ENCODE measurements at regions not wholly inside any gene's neighbourhood (a gene's known extent, or its start where the extent isn't known, plus 50 kb on each side); places are given as distances from the start of the nearest gene placed in this dataset.

GRCh38 chr18:52045946-52046675 lies 293.9 kb upstream of the DCC start:
- TF ChIP-seq GATA1 (IDR thresholded peaks at IDR 0.05; ENCODE audit: low read depth, low read length) (no peak), POLR2A (IDR thresholded peaks at IDR 0.05; ENCODE audit: low read length) (no peak)
- DNase-seq = no peak

GRCh38 chr18:52046842-52047241 lies 293.2 kb upstream of the DCC start:
- no peak for TF ChIP-seq GATA1 (IDR thresholded peaks at IDR 0.05; ENCODE audit: low read depth, low read length)
- DNase-seq = no peak

- DNase-seq = no peak
Measured at GRCh38 chr18:52054324-52054723, 285.7 kb upstream of the DCC start.

GRCh38 chr18:52060607-52061304 lies 279.2 kb upstream of the DCC start:
- no peak for DNase-seq
- no peak for TF ChIP-seq GATA1 (IDR thresholded peaks at IDR 0.05; ENCODE audit: low read depth, low read length)
- no peak for TF ChIP-seq POLR2A (IDR thresholded peaks at IDR 0.05; ENCODE audit: low read length)

More at GRCh38 chr18:52054324-52054723, 285.7 kb upstream of the DCC start:
- no peak for TF ChIP-seq GATA1 (IDR thresholded peaks at IDR 0.05; ENCODE audit: low read depth, low read length)
- no peak for TF ChIP-seq POLR2A (IDR thresholded peaks at IDR 0.05; ENCODE audit: low read length)

- DNase-seq = no peak
- no peak for TF ChIP-seq GATA1 (IDR thresholded peaks at IDR 0.05; ENCODE audit: low read depth, low read length)
- no peak for TF ChIP-seq POLR2A (IDR thresholded peaks at IDR 0.05; ENCODE audit: low read length)
Measured at GRCh38 chr18:52063923-52064322, 276.1 kb upstream of the DCC start.

GRCh38 chr18:52069201-52069600 lies 270.8 kb upstream of the DCC start:
- TF ChIP-seq POLR2A (IDR thresholded peaks at IDR 0.05; ENCODE audit: low read length) = no peak
- TF ChIP-seq GATA1 (IDR thresholded peaks at IDR 0.05; ENCODE audit: low read depth, low read length) = no peak
- DNase-seq = no peak

- DNase-seq = no peak
- TF ChIP-seq POLR2A (IDR thresholded peaks at IDR 0.05; ENCODE audit: low read length) (no peak), GATA1 (IDR thresholded peaks at IDR 0.05; ENCODE audit: low read depth, low read length) (no peak)
Measured at GRCh38 chr18:52070291-52070756, 269.7 kb upstream of the DCC start.

GRCh38 chr18:52077251-52077983 lies 262.6 kb upstream of the DCC start:
- DNase-seq = no peak
- TF ChIP-seq GATA1 (IDR thresholded peaks at IDR 0.05; ENCODE audit: low read depth, low read length) (no peak), POLR2A (IDR thresholded peaks at IDR 0.05; ENCODE audit: low read length) (no peak)

- TF ChIP-seq POLR2A (IDR thresholded peaks at IDR 0.05; ENCODE audit: low read length) (no peak), GATA1 (IDR thresholded peaks at IDR 0.05; ENCODE audit: low read depth, low read length) (no peak)
- DNase-seq = no peak
Measured at GRCh38 chr18:52082246-52082645, 257.8 kb upstream of the DCC start.

- no peak for DNase-seq
- TF ChIP-seq POLR2A (IDR thresholded peaks at IDR 0.05; ENCODE audit: low read length) (no peak), GATA1 (IDR thresholded peaks at IDR 0.05; ENCODE audit: low read depth, low read length) (no peak)
Measured at GRCh38 chr18:52087140-52087539, 252.9 kb upstream of the DCC start.

- DNase-seq = no peak
- TF ChIP-seq POLR2A (IDR thresholded peaks at IDR 0.05; ENCODE audit: low read length) = no peak
- TF ChIP-seq GATA1 (IDR thresholded peaks at IDR 0.05; ENCODE audit: low read depth, low read length) = no peak
Measured at GRCh38 chr18:52090005-52090404, 250.0 kb upstream of the DCC start.

- no peak for DNase-seq
- TF ChIP-seq GATA1 (IDR thresholded peaks at IDR 0.05; ENCODE audit: low read depth, low read length) = no peak
- no peak for TF ChIP-seq POLR2A (IDR thresholded peaks at IDR 0.05; ENCODE audit: low read length)
Measured at GRCh38 chr18:52093171-52093570, 246.8 kb upstream of the DCC start.

- DNase-seq = no peak
- TF ChIP-seq GATA1 (IDR thresholded peaks at IDR 0.05; ENCODE audit: low read depth, low read length) (no peak), POLR2A (IDR thresholded peaks at IDR 0.05; ENCODE audit: low read length) (no peak)
Measured at GRCh38 chr18:52118684-52119083, 221.3 kb upstream of the DCC start.

GRCh38 chr18:52130624-52131301 lies 209.2 kb upstream of the DCC start:
- DNase-seq = no peak
- TF ChIP-seq POLR2A (IDR thresholded peaks at IDR 0.05; ENCODE audit: low read length) (no peak), GATA1 (IDR thresholded peaks at IDR 0.05; ENCODE audit: low read depth, low read length) (no peak)
